ENCODE measurements at regions not wholly inside any gene's neighbourhood (a gene's known extent, or its start where the extent isn't known, plus 50 kb on each side); places are given as distances from the start of the nearest gene placed in this dataset.

DNA sequence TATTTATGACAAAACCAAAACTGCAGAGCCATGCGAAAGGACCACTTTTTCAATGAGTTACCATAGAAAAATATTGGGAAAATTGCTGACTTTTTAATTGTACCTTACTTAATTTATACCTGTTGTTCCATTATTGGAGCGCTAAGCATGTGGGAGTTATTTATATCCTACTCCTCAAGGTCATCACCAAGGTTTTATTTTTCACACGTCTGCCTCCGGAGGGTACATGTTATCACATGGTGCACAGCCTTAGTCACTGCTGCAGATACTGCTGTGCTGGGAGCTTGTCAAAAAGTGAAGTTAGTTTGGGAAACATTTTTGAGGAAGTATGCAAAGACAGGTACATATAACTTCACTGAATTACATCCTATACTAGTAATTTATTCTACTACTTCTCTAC is 1444.3 kb downstream of the AACS start:
- no CpG with 5 or more reads among the region's 4 CpGs for WGBS (ENCODE audit: insufficient coverage)
- no peaks in the 10 kb centered on the region for H3K27me3 ChIP-seq (ENCODE audit: control insufficient read depth, insufficient read depth, low read length)
- H3K9me3 ChIP-seq (ENCODE audit: control insufficient read depth, insufficient read depth, low read length) = no peaks in the 10 kb centered on the region
- H3K4me1 ChIP-seq (ENCODE audit: control insufficient read depth, insufficient read depth, low read length) = no peaks in the 10 kb centered on the region
- H3K36me3 ChIP-seq (ENCODE audit: control insufficient read depth, insufficient read depth, low read length) = no peaks in the 10 kb centered on the region
- DNase-seq (ENCODE audit: low read depth in 4 of 6, low spot score in 6 of 6) = no peak
- H3K27ac ChIP-seq (ENCODE audit: low read depth, low read length) = no peak overlapping the region
- H3K4me3 ChIP-seq (ENCODE audit: low read depth, low read length) = no peak overlapping the region

DNA sequence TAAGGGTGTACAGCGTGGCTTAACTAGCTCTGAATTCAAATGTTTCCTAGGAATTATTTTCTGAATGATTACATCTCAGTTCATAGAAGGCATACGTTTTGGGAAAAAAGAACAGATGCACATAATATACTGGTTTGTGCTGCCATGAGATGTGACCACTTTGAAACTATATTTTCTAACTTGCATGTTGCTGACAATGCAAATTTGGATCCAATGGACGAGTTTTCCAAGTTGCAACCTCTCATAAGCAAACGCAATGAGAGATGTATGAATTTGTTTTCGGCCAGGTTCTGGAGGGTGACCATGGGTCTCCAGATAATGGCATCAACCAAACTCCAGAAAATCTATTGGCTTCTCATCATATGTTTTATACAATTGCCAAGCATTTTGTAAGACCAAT is 1445.4 kb downstream of the AACS start:
- no peak overlapping the region for H3K4me3 ChIP-seq (ENCODE audit: low read depth, low read length)
- no peaks in the 10 kb centered on the region for H3K4me1 ChIP-seq (ENCODE audit: control insufficient read depth, insufficient read depth, low read length)
- no peaks in the 10 kb centered on the region for H3K9me3 ChIP-seq (ENCODE audit: control insufficient read depth, insufficient read depth, low read length)
- no peak for DNase-seq (ENCODE audit: low read depth in 4 of 6, low spot score in 6 of 6)
- H3K36me3 ChIP-seq (ENCODE audit: control insufficient read depth, insufficient read depth, low read length) = no peaks in the 10 kb centered on the region
- no peaks in the 10 kb centered on the region for H3K27me3 ChIP-seq (ENCODE audit: control insufficient read depth, insufficient read depth, low read length)
- 100% methylated on average over 1 of the region's 5 CpGs for WGBS (ENCODE audit: insufficient coverage)
- H3K27ac ChIP-seq (ENCODE audit: low read depth, low read length) = no peak overlapping the region

DNA sequence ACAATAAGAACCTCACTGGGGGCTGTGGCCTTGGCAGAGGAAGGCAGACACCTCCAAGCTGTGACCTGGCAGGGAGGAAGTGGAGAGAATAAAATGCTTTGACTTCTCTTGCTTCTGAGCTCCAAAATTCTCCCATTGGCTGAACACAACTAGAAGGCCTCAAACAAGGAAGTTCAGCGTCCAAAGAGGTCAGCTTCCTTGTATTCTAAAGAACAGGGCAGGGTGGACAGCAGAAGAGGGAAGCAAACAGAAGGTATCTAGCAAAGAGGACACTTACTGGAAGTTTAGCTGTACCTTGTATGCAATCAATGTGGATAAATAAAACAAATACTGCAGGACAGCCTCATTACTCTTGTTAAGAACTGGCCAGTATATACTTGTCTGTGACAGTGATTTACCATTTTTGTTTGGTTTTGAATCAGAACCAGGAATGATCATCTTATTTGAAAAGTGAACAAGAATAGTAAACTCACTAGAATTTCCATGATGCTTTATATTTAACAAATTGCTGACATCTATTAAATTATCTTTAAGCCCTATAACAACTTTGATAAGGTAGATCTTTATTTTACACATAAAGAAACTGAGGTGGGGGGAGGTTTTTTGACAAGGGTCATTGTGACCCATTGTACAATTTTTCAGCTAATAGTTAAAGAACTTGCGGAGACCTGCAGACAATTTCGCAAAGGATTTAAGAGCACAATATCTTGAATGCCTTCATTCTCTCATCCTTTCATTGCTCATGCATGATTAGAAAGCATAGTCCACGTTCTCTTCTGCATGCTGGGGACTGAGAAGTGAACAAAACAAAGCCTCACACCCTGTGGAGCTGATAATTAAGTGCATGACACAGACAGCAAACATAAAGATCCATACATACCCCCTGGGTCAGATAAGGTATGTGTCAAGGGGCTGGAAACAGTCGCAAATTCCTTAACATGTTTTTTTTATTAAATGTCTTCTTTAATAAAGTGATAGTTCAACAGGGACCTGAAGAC is 1448.0 kb downstream of the AACS start:
- 71% methylated on average over 1 of the region's 5 CpGs for WGBS (ENCODE audit: insufficient coverage)
- H3K9me3 ChIP-seq (ENCODE audit: control insufficient read depth, insufficient read depth, low read length) = no peaks in the 10 kb centered on the region
- H3K4me3 ChIP-seq (ENCODE audit: low read depth, low read length) = no peak overlapping the region
- H3K27me3 ChIP-seq (ENCODE audit: control insufficient read depth, insufficient read depth, low read length) = no peaks in the 10 kb centered on the region
- H3K4me1 ChIP-seq (ENCODE audit: control insufficient read depth, insufficient read depth, low read length) = no peaks in the 10 kb centered on the region
- no peaks in the 10 kb centered on the region for H3K36me3 ChIP-seq (ENCODE audit: control insufficient read depth, insufficient read depth, low read length)
- DNase-seq (ENCODE audit: low read depth in 4 of 6, low spot score in 6 of 6) = no peak
- H3K27ac ChIP-seq (ENCODE audit: low read depth, low read length) = no peak overlapping the region

DNA sequence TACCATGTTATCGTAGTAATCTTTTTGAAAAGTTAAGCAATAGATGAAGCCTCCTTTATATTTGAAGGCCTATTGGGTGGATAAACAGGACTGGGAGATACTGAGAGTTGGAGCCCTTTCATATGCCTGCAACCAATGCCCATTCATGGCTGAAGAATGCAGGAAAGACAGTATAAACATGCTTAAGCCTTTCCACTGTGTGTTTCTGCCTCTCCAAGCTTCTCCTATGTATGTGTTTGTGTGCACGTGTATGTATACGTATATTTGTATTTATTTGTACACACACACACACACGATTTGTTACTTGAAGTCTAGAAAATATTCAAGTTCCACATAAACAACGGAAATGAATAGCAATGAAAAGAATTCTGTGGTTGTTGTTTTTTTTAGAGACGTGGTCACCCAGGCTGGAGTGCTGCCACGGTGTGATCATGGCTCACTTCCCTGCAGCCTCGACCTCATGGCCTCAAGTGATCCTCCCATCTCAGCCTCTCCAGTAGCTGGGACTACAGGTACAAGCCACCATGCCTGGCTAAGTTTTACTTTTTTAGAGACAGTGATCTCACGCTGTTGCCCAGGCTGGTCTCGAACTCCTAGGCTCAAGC is 1453.5 kb downstream of the AACS start:
- no peaks in the 10 kb centered on the region for H3K4me1 ChIP-seq (ENCODE audit: control insufficient read depth, insufficient read depth, low read length)
- H3K27me3 ChIP-seq (ENCODE audit: control insufficient read depth, insufficient read depth, low read length) = no peaks in the 10 kb centered on the region
- H3K36me3 ChIP-seq (ENCODE audit: control insufficient read depth, insufficient read depth, low read length) = no peaks in the 10 kb centered on the region
- no peak overlapping the region for H3K4me3 ChIP-seq (ENCODE audit: low read depth, low read length)
- no peak for DNase-seq (ENCODE audit: low read depth in 4 of 6, low spot score in 6 of 6)
- H3K27ac ChIP-seq (ENCODE audit: low read depth, low read length) = no peak overlapping the region
- no peaks in the 10 kb centered on the region for H3K9me3 ChIP-seq (ENCODE audit: control insufficient read depth, insufficient read depth, low read length)
- WGBS (ENCODE audit: insufficient coverage) = 80% methylated on average over 5 of the region's 10 CpGs

DNA sequence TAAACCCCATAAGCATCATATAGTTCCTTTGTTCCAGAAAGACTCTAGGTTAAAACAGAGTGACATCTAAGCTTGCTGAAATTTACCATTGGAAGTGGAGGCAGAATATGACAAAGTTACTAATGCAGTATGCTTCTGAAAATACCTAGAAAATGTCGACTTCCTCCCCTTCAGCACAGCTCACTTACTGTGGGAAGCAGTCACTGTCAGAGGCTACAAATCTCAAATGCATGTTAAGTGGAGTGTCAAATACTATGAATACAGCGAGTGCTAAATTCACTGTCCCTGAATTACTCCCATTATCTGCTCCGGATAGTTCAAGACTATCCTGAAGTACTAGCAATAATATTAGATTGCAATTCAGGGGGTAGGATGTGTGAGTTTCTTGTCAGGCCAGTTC is 1454.6 kb downstream of the AACS start:
- H3K36me3 ChIP-seq (ENCODE audit: control insufficient read depth, insufficient read depth, low read length) = no peaks in the 10 kb centered on the region
- no CpG with 5 or more reads among the region's 3 CpGs for whole genome bisulfite sequencing (ENCODE audit: insufficient coverage)
- no peak for DNase-seq (ENCODE audit: low read depth in 4 of 6, low spot score in 6 of 6)

DNA sequence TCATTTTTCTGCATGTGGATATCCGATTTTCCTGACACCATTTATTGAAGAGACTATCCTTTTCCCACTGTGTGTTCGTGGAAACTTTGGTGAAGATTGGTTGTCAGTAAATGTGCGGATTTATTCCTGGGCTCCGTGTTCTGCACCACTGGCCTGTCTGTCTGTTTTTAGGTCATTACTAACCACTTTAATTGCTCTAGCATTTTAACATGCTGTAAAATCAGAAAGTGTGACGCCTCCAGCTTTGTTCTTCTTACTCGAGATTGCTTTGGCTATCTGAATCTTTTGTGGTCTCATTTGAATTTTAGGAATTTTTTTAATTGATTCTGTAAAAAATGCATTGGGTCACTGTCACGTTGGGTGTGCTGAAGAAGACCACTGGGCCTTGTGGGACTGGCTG is 1458.7 kb downstream of the AACS start:
- H3K4me1 ChIP-seq (ENCODE audit: control insufficient read depth, insufficient read depth, low read length) = no peaks in the 10 kb centered on the region
- H3K27me3 ChIP-seq (ENCODE audit: control insufficient read depth, insufficient read depth, low read length) = no peaks in the 10 kb centered on the region
- H3K4me3 ChIP-seq (ENCODE audit: low read depth, low read length) = no peak overlapping the region
- no peaks in the 10 kb centered on the region for H3K36me3 ChIP-seq (ENCODE audit: control insufficient read depth, insufficient read depth, low read length)
- no peak overlapping the region for H3K27ac ChIP-seq (ENCODE audit: low read depth, low read length)
- 68% methylated on average over 3 of the region's 7 CpGs for WGBS (ENCODE audit: insufficient coverage)
- DNase-seq (ENCODE audit: low read depth in 4 of 6, low spot score in 6 of 6) = no peak
- H3K9me3 ChIP-seq (ENCODE audit: control insufficient read depth, insufficient read depth, low read length) = no peaks in the 10 kb centered on the region

More for the DNA sequence above, 1454.6 kb downstream of the AACS start:
- Histone ChIP-seq H3K4me1 (ENCODE audit: control insufficient read depth, insufficient read depth, low read length) (no peaks in the 10 kb centered on the region), H3K27ac (ENCODE audit: low read depth, low read length) (no peak overlapping the region), H3K9me3 (ENCODE audit: control insufficient read depth, insufficient read depth, low read length) (no peaks in the 10 kb centered on the region), H3K4me3 (ENCODE audit: low read depth, low read length) (no peak overlapping the region), H3K27me3 (ENCODE audit: control insufficient read depth, insufficient read depth, low read length) (no peaks in the 10 kb centered on the region)

DNA sequence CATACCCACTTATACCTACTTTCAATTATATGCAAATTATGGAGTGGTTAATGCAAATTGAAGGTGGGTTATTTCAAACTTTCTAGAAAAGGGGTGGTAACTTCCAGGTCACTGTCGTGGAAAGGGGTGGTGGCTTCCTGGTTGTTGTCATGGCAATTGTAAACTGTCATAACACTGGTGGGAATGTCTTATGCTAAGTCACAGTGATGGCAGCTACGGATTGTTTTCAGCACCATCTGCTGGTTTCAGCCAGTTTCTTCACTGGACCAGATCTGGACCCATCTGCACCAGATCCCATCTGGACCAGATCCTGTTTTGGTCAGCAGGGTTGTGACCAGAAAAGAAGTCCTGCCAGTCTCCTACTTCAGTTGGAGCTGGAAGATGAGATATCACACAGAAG is 1469.3 kb downstream of the AACS start:
- H3K4me3 ChIP-seq (ENCODE audit: low read depth, low read length) = no peak overlapping the region
- H3K27me3 ChIP-seq (ENCODE audit: control insufficient read depth, insufficient read depth, low read length) = no peaks in the 10 kb centered on the region
- no peaks in the 10 kb centered on the region for H3K4me1 ChIP-seq (ENCODE audit: control insufficient read depth, insufficient read depth, low read length)
- peak in 1 of 6 donors; percentile 47 for DNase-seq (ENCODE audit: low read depth in 4 of 6, low spot score in 6 of 6)
- no peak overlapping the region for H3K27ac ChIP-seq (ENCODE audit: low read depth, low read length)
- no peaks in the 10 kb centered on the region for H3K9me3 ChIP-seq (ENCODE audit: control insufficient read depth, insufficient read depth, low read length)
- WGBS (ENCODE audit: insufficient coverage) = 100% methylated on average over 2 of the region's 2 CpGs
- H3K36me3 ChIP-seq (ENCODE audit: control insufficient read depth, insufficient read depth, low read length) = no peaks in the 10 kb centered on the region

DNA sequence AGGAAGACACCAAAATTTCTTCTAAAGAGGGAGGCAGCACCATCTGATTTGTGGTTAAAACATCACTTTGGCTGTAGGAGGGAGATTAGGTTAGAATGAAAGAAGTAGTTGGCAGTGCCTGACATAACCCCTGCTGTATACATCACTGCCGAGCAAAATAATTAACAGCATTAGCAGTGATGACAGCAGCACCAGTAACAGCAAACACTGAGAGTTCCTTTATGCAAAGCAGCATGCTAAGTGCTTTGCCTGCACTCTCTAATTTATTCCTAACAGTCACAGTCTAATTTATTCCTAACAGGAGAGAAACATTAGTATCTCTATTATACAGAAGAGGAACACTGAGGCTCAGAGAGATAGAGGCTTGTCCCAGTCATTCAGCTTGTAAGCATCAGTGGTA is 1469.7 kb downstream of the AACS start:
- peak in 1 of 6 donors; percentile 63 for DNase-seq (ENCODE audit: low read depth in 4 of 6, low spot score in 6 of 6)
- no peaks in the 10 kb centered on the region for H3K36me3 ChIP-seq (ENCODE audit: control insufficient read depth, insufficient read depth, low read length)
- WGBS (ENCODE audit: insufficient coverage) = no CpG with 5 or more reads among the region's 1 CpG

DNA sequence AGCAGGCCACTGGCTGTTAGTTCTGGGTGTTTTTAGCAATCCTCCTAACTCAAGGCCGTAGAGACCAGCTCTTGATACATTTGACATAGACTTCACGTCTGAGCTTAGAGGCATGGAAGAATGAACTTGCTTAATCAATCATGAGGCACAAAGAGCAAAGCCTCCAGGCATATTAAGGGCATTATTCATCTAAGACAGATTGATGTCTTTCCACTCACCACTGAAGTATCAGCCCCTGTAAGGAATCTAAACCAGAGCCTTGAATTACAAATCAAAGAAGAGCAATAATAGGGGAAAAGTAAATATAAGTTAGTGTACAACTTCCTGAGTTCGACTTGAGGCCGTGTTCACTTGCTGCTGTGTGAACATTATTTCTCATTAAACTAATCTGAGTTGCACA is 1470.7 kb downstream of the AACS start:
- no peaks in the 10 kb centered on the region for H3K4me1 ChIP-seq (ENCODE audit: control insufficient read depth, insufficient read depth, low read length)
- no peaks in the 10 kb centered on the region for H3K9me3 ChIP-seq (ENCODE audit: control insufficient read depth, insufficient read depth, low read length)
- no peaks in the 10 kb centered on the region for H3K27me3 ChIP-seq (ENCODE audit: control insufficient read depth, insufficient read depth, low read length)
- H3K4me3 ChIP-seq (ENCODE audit: low read depth, low read length) = no peak overlapping the region
- no peaks in the 10 kb centered on the region for H3K36me3 ChIP-seq (ENCODE audit: control insufficient read depth, insufficient read depth, low read length)
- WGBS (ENCODE audit: insufficient coverage) = no CpG with 5 or more reads among the region's 4 CpGs
- H3K27ac ChIP-seq (ENCODE audit: low read depth, low read length) = no peak overlapping the region
- peak in 1 of 6 donors; percentile 68 for DNase-seq (ENCODE audit: low read depth in 4 of 6, low spot score in 6 of 6)

More for the DNA sequence above, 1469.7 kb downstream of the AACS start:
- no peaks in the 10 kb centered on the region for H3K27me3 ChIP-seq (ENCODE audit: control insufficient read depth, insufficient read depth, low read length)
- H3K9me3 ChIP-seq (ENCODE audit: control insufficient read depth, insufficient read depth, low read length) = no peaks in the 10 kb centered on the region
- H3K27ac ChIP-seq (ENCODE audit: low read depth, low read length) = no peak overlapping the region
- no peak overlapping the region for H3K4me3 ChIP-seq (ENCODE audit: low read depth, low read length)
- H3K4me1 ChIP-seq (ENCODE audit: control insufficient read depth, insufficient read depth, low read length) = no peaks in the 10 kb centered on the region

Measured in spinal cord (tissue), 9 donors.